PC-3 (cell line): ENCODE measurements at regions not wholly inside any gene's neighbourhood (a gene's known extent, or its start where the extent isn't known, plus 50 kb on each side); places are given as distances from the start of the nearest gene placed in this dataset.
"Not testable (repeated sequence)": the region's sequence is repeated elsewhere in the genome, so short reads cannot be mapped to it uniquely, and the experiment has no call there.

ENCODE experiments used
- ATAC-seq: fragments of 200-7000 bp; cut with Tn5 transposase; 2 replicates; pipeline ENCODE4 v1.9.1; 2020; ENCODE audit warnings: mild to moderate bottlenecking, moderate library complexity
- BruUV-seq: library from RNA; stranded (reverse); fragments of 400-500 nt; replicated peaks from 2 replicates; lab custom pipeline; 2021; lab: Mats Ljungman, UMichigan
- CTCF ChIA-PET: fragments of 300-600 bp; sonication (Branson Sonifier 250); formaldehyde crosslinking; loops from one replicate; lab custom pipeline; 2022; ENCODE audit warnings: antibody characterized with exemption; lab: Charles Lee
- POLR2A ChIA-PET: fragments of 300-600 bp; sonication (Branson Sonifier 250); formaldehyde crosslinking; loops from one replicate; lab custom pipeline; 2022; ENCODE audit warnings: antibody characterized with exemption; ENCODE audit not compliant: unreplicated experiment; lab: Charles Lee
- DNase-seq: peaks from one replicate; pipeline ENCODE4 v3.0.0-alpha.2; 2015
- H2AFZ ChIP-seq: fragments of 300-600 bp; sonication (generic); 2 replicates; pipeline ENCODE4 v1.6.0; 2016; ENCODE audit warnings: antibody characterized with exemption, low read length
- H3F3A ChIP-seq: fragments of 300-600 bp; sonication (generic); one replicate; pipeline ENCODE4 v1.6.0; 2017; ENCODE audit warnings: antibody characterized with exemption, low read length, control low read depth, mild to moderate bottlenecking; ENCODE audit not compliant: unreplicated experiment
- H3K27ac ChIP-seq: fragments of 300-600 bp; sonication (generic); 2 replicates; pipeline ENCODE4 v1.5.1; 2016; ENCODE audit warnings: mild to moderate bottlenecking, low read length
- H3K27me3 ChIP-seq: fragments of 300-600 bp; sonication (generic); 2 replicates; pipeline ENCODE4 v1.6.1; 2016; ENCODE audit warnings: low read length, mixed read lengths
- H3K36me3 ChIP-seq: fragments of 300-600 bp; sonication (generic); 2 replicates; pipeline ENCODE4 v1.6.1; 2016; ENCODE audit warnings: low read depth, mixed run types, low read length, mixed read lengths
- H3K4me1 ChIP-seq: fragments of 300-600 bp; sonication (generic); 2 replicates; pipeline ENCODE4 v1.5.1; 2016; ENCODE audit warnings: low read length; ENCODE audit not compliant: insufficient read depth
- H3K4me2 ChIP-seq: fragments of 300-600 bp; sonication (generic); 2 replicates; pipeline ENCODE4 v1.6.0; 2016; ENCODE audit warnings: low read length
- H3K4me3 ChIP-seq: fragments of 300-600 bp; sonication (generic); 2 replicates; pipeline ENCODE4 v1.5.1; 2016; ENCODE audit warnings: mild to moderate bottlenecking, low read length, mixed read lengths
- H3K79me2 ChIP-seq: fragments of 300-600 bp; sonication (generic); 2 replicates; pipeline ENCODE4 v1.6.1; 2017; ENCODE audit warnings: low read length, mixed read lengths
- H3K9ac ChIP-seq: fragments of 300-600 bp; sonication (generic); 2 replicates; pipeline ENCODE4 v1.6.0; 2016; ENCODE audit warnings: mild to moderate bottlenecking, low read length
- H3K9me2 ChIP-seq: fragments of 300-600 bp; sonication (generic); replicated peaks from 2 replicates; pipeline ENCODE4 v1.6.1; 2016; ENCODE audit warnings: mixed run types, low read length, mixed read lengths
- H3K9me3 ChIP-seq: fragments of 300-600 bp; sonication (generic); 2 replicates; pipeline ENCODE4 v1.6.1; 2016; ENCODE audit warnings: low read length, mixed read lengths
- H4K20me1 ChIP-seq: fragments of 300-600 bp; sonication (generic); 2 replicates; pipeline ENCODE4 v1.6.1; 2016; ENCODE audit warnings: low read length, mixed read lengths
- CTCF ChIP-seq: fragments of 300-600 bp; sonication (generic); conservative IDR thresholded peaks from 2 replicates; pipeline ENCODE4 v1.5.1; 2017; ENCODE audit warnings: antibody characterized with exemption, low read depth, mild to moderate bottlenecking, low read length
- EZH2 ChIP-seq: fragments of 300-600 bp; sonication (generic); IDR thresholded peaks from one replicate; pipeline ENCODE4 v1.6.1; 2017; ENCODE audit warnings: antibody characterized with exemption, mild to moderate bottlenecking, low read length; ENCODE audit not compliant: unreplicated experiment
- EZH2phosphoT487 ChIP-seq: fragments of 300-600 bp; sonication (generic); IDR thresholded peaks from 2 replicates; pipeline ENCODE4 v1.6.1; 2018; ENCODE audit warnings: mild to moderate bottlenecking, antibody characterized with exemption, low read length, borderline replicate concordance
- intact Hi-C: fragments of 100-400 bp; cut with micrococcal nuclease; formaldehyde crosslinking; loops from 2 replicates; pipeline ENCODE4 v1.9.0; 2023

- DNase-seq (no peak), ATAC-seq (no peak)
- H3K4me3 ChIP-seq, result no peak overlapping the region
- no peak overlapping the region for H3K9ac ChIP-seq
- H3K9me2 ChIP-seq, result no peaks in the 10 kb centered on the region
- no peaks in the 10 kb centered on the region for H3K36me3 ChIP-seq
- H3K27ac ChIP-seq, result no peak overlapping the region
- no peaks in the 10 kb centered on the region for H3K79me2 ChIP-seq
- TF ChIP-seq CTCF (no peak), EZH2phosphoT487 (no peak), EZH2 (no peak)
- H3K4me1 ChIP-seq, result peaks cover 34% of the 10 kb centered on the region
- peaks cover 4% of the 10 kb centered on the region for H3F3A ChIP-seq
- ChIA-PET POLR2A (no interaction called here), CTCF (no interaction called here)
- H3K4me2 ChIP-seq, result no peak overlapping the region
- no TSS peak for BruUV-seq
- H3K27me3 ChIP-seq, result no peaks in the 10 kb centered on the region
- intact Hi-C loops, result no loop called here
- H2AFZ ChIP-seq, result no peak overlapping the region
- no peaks in the 10 kb centered on the region for H4K20me1 ChIP-seq
- H3K9me3 ChIP-seq, result no peaks in the 10 kb centered on the region
Measured at GRCh38 chr4:159420162-159421057, 317.5 kb downstream of the RAPGEF2 start.

GRCh38 chr4:159421058-159421419 is 318.2 kb downstream of the RAPGEF2 start:
- H3K9ac ChIP-seq, BruUV-seq, H3K79me2 ChIP-seq, H3K36me3 ChIP-seq, H4K20me1 ChIP-seq, H3K4me3 ChIP-seq, ATAC-seq, H3K27ac ChIP-seq, POLR2A ChIA-PET, H3K9me2 ChIP-seq, intact Hi-C loops, H3F3A ChIP-seq, H3K9me3 ChIP-seq, H3K27me3 ChIP-seq, DNase-seq, H3K4me2 ChIP-seq, CTCF ChIA-PET, H2AFZ ChIP-seq: not testable (repeated sequence)
- peaks cover 27% of the 10 kb centered on the region for H3K4me1 ChIP-seq

- ChIA-PET CTCF (no interaction called here), POLR2A (no interaction called here)
- H3K4me2 ChIP-seq, result no peak overlapping the region
- TF ChIP-seq EZH2phosphoT487 (no peak), EZH2 (no peak), CTCF (no peak)
- ATAC-seq (no peak), DNase-seq (no peak)
- no peaks in the 10 kb centered on the region for H3K27me3 ChIP-seq
- H2AFZ ChIP-seq, result peak overlapping the region; percentile 1; the same call in 1 of the 2 replicates
- H3K4me1 ChIP-seq, result peaks cover 18% of the 10 kb centered on the region
- H3K36me3 ChIP-seq, result no peaks in the 10 kb centered on the region
- peaks cover 4% of the 10 kb centered on the region for H3F3A ChIP-seq
- H3K79me2 ChIP-seq, result no peaks in the 10 kb centered on the region
- no TSS peak for BruUV-seq
- H4K20me1 ChIP-seq, result no peaks in the 10 kb centered on the region
- H3K27ac ChIP-seq, result no peak overlapping the region
- H3K9me2 ChIP-seq, result no peaks in the 10 kb centered on the region
- H3K4me3 ChIP-seq, result no peak overlapping the region
- intact Hi-C loops, result no loop called here
- H3K9me3 ChIP-seq, result no peaks in the 10 kb centered on the region
- no peak overlapping the region for H3K9ac ChIP-seq
Measured at GRCh38 chr4:159422019-159422418, 319.1 kb downstream of the RAPGEF2 start.
